HepG2 (cell line): ENCODE measurements at regions not wholly inside any gene's neighbourhood (a gene's known extent, or its start where the extent isn't known, plus 50 kb on each side); places are given as distances from the start of the nearest gene placed in this dataset.

ENCODE experiments used
- AHR ChIP-seq: IDR thresholded peaks from 2 replicates; pipeline ENCODE4 v1.6.1; 2018; ENCODE audit warnings: missing genetic modification reagents, missing compliant biosample characterization
- ARID5B ChIP-seq: IDR thresholded peaks from 2 replicates; pipeline ENCODE4 v1.4.0; 2020; ENCODE audit warnings: mild to moderate bottlenecking, missing genetic modification reagents
- ATF3 ChIP-seq: sonication (generic); formaldehyde crosslinking; IDR thresholded peaks from 2 replicates; pipeline ENCODE4 v1.4.0; 2020; ENCODE audit warnings: missing genetic modification reagents
- BCL6 ChIP-seq: IDR thresholded peaks from 2 replicates; pipeline ENCODE4 v1.6.1; 2016; ENCODE audit warnings: missing genetic modification reagents, missing compliant biosample characterization
- CBX5 ChIP-seq: sonication (generic); formaldehyde crosslinking; IDR thresholded peaks from 2 replicates; pipeline ENCODE4 v1.4.0; 2020; ENCODE audit warnings: missing genetic modification reagents, borderline replicate concordance
- ERF ChIP-seq: IDR thresholded peaks from 2 replicates; pipeline ENCODE4 v1.6.1; 2018; ENCODE audit warnings: missing biosample characterization, missing genetic modification reagents
- FOXA3 ChIP-seq: IDR thresholded peaks from 2 replicates; pipeline ENCODE4 v1.6.1; 2016; ENCODE audit warnings: missing genetic modification reagents, missing compliant biosample characterization
- KDM6A ChIP-seq: IDR thresholded peaks from 2 replicates; pipeline ENCODE4 v1.6.1; 2016; ENCODE audit warnings: low read depth
- NR2F6 ChIP-seq, 2 experiments: IDR thresholded peaks; 2 replicates each; pipeline ENCODE4 v1.6.1; 2016; ENCODE audit warnings: antibody characterized with exemption in 1 of 2, mild to moderate bottlenecking in 1 of 2
- PAXIP1 ChIP-seq: sonication (generic); formaldehyde crosslinking; conservative IDR thresholded peaks from 2 replicates; pipeline ENCODE4 v1.4.0; 2020; ENCODE audit warnings: mild to moderate bottlenecking, missing genetic modification reagents, moderate library complexity
- SALL1 ChIP-seq: sonication (generic); formaldehyde crosslinking; IDR thresholded peaks from 2 replicates; pipeline ENCODE4 v1.8.0; 2022; ENCODE audit warnings: mild to moderate bottlenecking, missing genetic modification reagents
- SAP130 ChIP-seq: IDR thresholded peaks from 2 replicates; pipeline ENCODE4 v1.6.1; 2016; ENCODE audit warnings: low read depth
- SMAD3 ChIP-seq: sonication (generic); formaldehyde crosslinking; IDR thresholded peaks from 2 replicates; pipeline ENCODE4 v1.4.0; 2020; ENCODE audit warnings: missing genetic modification reagents
- SOX5 ChIP-seq: IDR thresholded peaks from 2 replicates; pipeline ENCODE4 v1.6.1; 2016; ENCODE audit warnings: borderline replicate concordance
- TAF1 ChIP-seq: sonication (generic); formaldehyde crosslinking; IDR thresholded peaks from 2 replicates; pipeline ENCODE4 v1.4.0; 2020; ENCODE audit warnings: missing genetic modification reagents
- TRIM24 ChIP-seq: sonication (generic); formaldehyde crosslinking; IDR thresholded peaks from 2 replicates; pipeline ENCODE4 v1.8.0; 2022; ENCODE audit warnings: mild to moderate bottlenecking, missing genetic modification reagents
- ZBTB33 ChIP-seq: sonication (generic); formaldehyde crosslinking; IDR thresholded peaks from 2 replicates; pipeline ENCODE4 v1.4.0; 2020; ENCODE audit warnings: missing genetic modification reagents
- ZFX ChIP-seq: sonication (generic); formaldehyde crosslinking; IDR thresholded peaks from 2 replicates; pipeline ENCODE4 v1.4.0; 2020; ENCODE audit warnings: mild to moderate bottlenecking, low read depth, missing genetic modification reagents, moderate library complexity
- ZMYM4 ChIP-seq: sonication (generic); formaldehyde crosslinking; IDR thresholded peaks from 2 replicates; pipeline ENCODE4 v1.8.1; 2023; ENCODE audit warnings: mild to moderate bottlenecking, missing genetic modification reagents
- ZNF263 ChIP-seq: sonication (generic); formaldehyde crosslinking; IDR thresholded peaks from 2 replicates; pipeline ENCODE4 v1.4.0; 2020; ENCODE audit warnings: missing genetic modification reagents

- peak; percentile 74 for TF ChIP-seq ARID5B (CRISPR knock-in tag)
- peak; percentile 92 for TF ChIP-seq NR2F6 (IDR thresholded peaks at IDR 0.05)
- TF ChIP-seq NR2F6 (CRISPR knock-in tag; IDR thresholded peaks at IDR 0.05): peak; percentile 95
- peak; percentile 43; the same call in 1 of the 2 replicates for TF ChIP-seq CBX5 (CRISPR knock-in tag)
- peak; percentile 54; the same call in 1 of the 2 replicates for TF ChIP-seq KDM6A (CRISPR knock-in tag)
- TF ChIP-seq ZBTB33: peak; percentile 41
- TF ChIP-seq PAXIP1 (CRISPR knock-in tag): peak; percentile 48; the same call in 1 of the 2 replicates
- TF ChIP-seq FOXA3: peak; percentile 63
- TF ChIP-seq ATF3 (CRISPR knock-in tag): peak; percentile 48; the same call in 1 of the 2 replicates
- peak; percentile 80 for TF ChIP-seq SAP130 (CRISPR knock-in tag)
- TF ChIP-seq ERF (CRISPR knock-in tag): peak; percentile 84; the same call in 1 of the 2 replicates
- 0 out of 2 replicates have a peak, but pooled peaks have one; percentile 52 for TF ChIP-seq SMAD3
- peak; percentile 44; the same call in 1 of the 2 replicates for TF ChIP-seq ZFX (CRISPR knock-in tag)
- TF ChIP-seq SALL1 (CRISPR knock-in tag): peak; percentile 36; the same call in 1 of the 2 replicates
- TF ChIP-seq ZMYM4 (CRISPR knock-in tag): 0 out of 2 replicates have a peak, but pooled peaks have one; percentile 35
- TF ChIP-seq AHR (CRISPR knock-in tag): peak; percentile 64; the same call in 1 of the 2 replicates
- peak; percentile 67; the same call in 1 of the 2 replicates for TF ChIP-seq SOX5
- 0 out of 2 replicates have a peak, but pooled peaks have one; percentile 54 for TF ChIP-seq BCL6 (CRISPR knock-in tag)
- peak; percentile 84; the same call in 1 of the 2 replicates for TF ChIP-seq TRIM24 (CRISPR knock-in tag)
- TF ChIP-seq TAF1 (CRISPR knock-in tag): peak; percentile 22; the same call in 1 of the 2 replicates
- 0 out of 2 replicates have a peak, but pooled peaks have one; percentile 38 for TF ChIP-seq ZNF263
These were observed 91.4 kb upstream of the PRDM7 start (continued) for GRCh38 chr16:90168349-90169126.
